K562 (cell line): ENCODE measurements at regions not wholly inside any gene's neighbourhood (a gene's known extent, or its start where the extent isn't known, plus 50 kb on each side); places are given as distances from the start of the nearest gene placed in this dataset.

Source experiments
- ATAC-seq: fragments of 200-7000 bp; cut with Tn5 transposase; 3 replicates; pipeline ENCODE4 v1.9.1; 2020; ENCODE audit warnings: moderate library complexity
- BruUV-seq: library from RNA; stranded (reverse); fragments of 400-500 nt; replicated peaks from 2 replicates; lab custom pipeline; 2021; lab: Mats Ljungman, UMichigan
- CTCF ChIA-PET: fragments of 300-600 bp; formaldehyde crosslinking; extraction: SDS; loops from one replicate; lab custom pipeline; 2021; ENCODE audit warnings: low intra/inter-chr PET ratio; lab: Yijun Ruan, JAX
- POLR2A ChIA-PET: fragments of 300-600, 350-650 bp; sonication (Branson Sonifier 250); formaldehyde crosslinking; extraction: SDS; loops from one replicate; lab custom pipeline; 2021; ENCODE audit warnings: antibody characterized with exemption, inconsistent platforms; lab: Yijun Ruan, JAX
- DNase-seq, 4 experiments: peaks; one replicate each; pipeline versions ENCODE4 v3.0.0 to v3.0.0-alpha.2; 2011 to 2018; ENCODE audit warnings: low spot score in 3 of 4, mixed read lengths in 3 of 4; ENCODE audit errors: extremely low read depth in 1 of 4
- FAIRE-seq: peaks from 2 replicates; lab custom pipeline; 2011; peaks lifted over from hg19 to GRCh38; lab: Jason Lieb, UNC
- H2AFZ ChIP-seq: 2 replicates; pipeline ENCODE4 v1.6.0; 2011; ENCODE audit warnings: low read depth, low read length, control low read depth, inconsistent platforms
- H3K27ac ChIP-seq: fragments of 200-600 bp; 3 replicates; pipeline ENCODE4 v1.8.0; 2011; ENCODE audit warnings: low read depth, mild to moderate bottlenecking, control low read depth, inconsistent platforms, low read length, moderate library complexity, mixed read lengths; ENCODE audit errors: extremely low read depth
- H3K27me3 ChIP-seq, 2 experiments: fragments of 300-600 bp in 1 of 2; 2 replicates in 1 of 2; 3 replicates in 1 of 2; pipeline versions ENCODE4 v1.6.0 to v1.8.0; 2011; ENCODE audit warnings: inconsistent platforms in 2 of 2, low read length in 2 of 2, mild to moderate bottlenecking in 1 of 2, mixed read lengths in 1 of 2, moderate library complexity in 1 of 2; ENCODE audit not compliant: control insufficient read depth in 2 of 2, insufficient read depth in 2 of 2
- H3K36me3 ChIP-seq: fragments of 300-600 bp; 3 replicates; pipeline ENCODE4 v1.8.0; 2011; ENCODE audit warnings: mild to moderate bottlenecking, low read length, inconsistent platforms; ENCODE audit not compliant: control insufficient read depth, insufficient read depth
- H3K4me1 ChIP-seq, 2 experiments: fragments of 200-600 bp in 1 of 2; replicated peaks in 1 of 2; 2 replicates in 1 of 2; 3 replicates in 1 of 2; pipeline versions ENCODE4 v1.5.1 to v1.8.0; 2011; ENCODE audit warnings: inconsistent platforms in 2 of 2, low read length in 2 of 2, mild to moderate bottlenecking in 1 of 2, mixed read lengths in 1 of 2, moderate library complexity in 1 of 2; ENCODE audit not compliant: control insufficient read depth in 2 of 2, insufficient read depth in 2 of 2
- H3K4me2 ChIP-seq: 2 replicates; pipeline ENCODE4 v1.6.1; 2011; ENCODE audit warnings: low read length, control low read depth, inconsistent platforms, mixed read lengths; ENCODE audit not compliant: insufficient read depth
- H3K4me3 ChIP-seq: fragments of 200-600 bp; sonication (generic), shearing (Covaris generic); 2 replicates; pipeline ENCODE4 v1.5.1; 2016; ENCODE audit warnings: control low read depth, inconsistent platforms
- H3K79me2 ChIP-seq: fragments of 200-600 bp; 3 replicates; pipeline ENCODE4 v1.8.0; 2011; ENCODE audit warnings: low read length, inconsistent platforms; ENCODE audit not compliant: control insufficient read depth, insufficient read depth
- H3K9ac ChIP-seq, 2 experiments: 2 replicates each; pipeline versions ENCODE4 v1.6.0 to v1.6.1; 2011; ENCODE audit warnings: low read depth in 2 of 2, low read length in 2 of 2, control low read depth in 1 of 2, inconsistent platforms in 1 of 2, mild to moderate bottlenecking in 1 of 2, mixed read lengths in 1 of 2; ENCODE audit not compliant: insufficient read depth in 1 of 2
- H3K9me1 ChIP-seq: one replicate; pipeline ENCODE4 v1.6.0; 2011; ENCODE audit warnings: inconsistent platforms, mild to moderate bottlenecking, low read length, moderate library complexity; ENCODE audit not compliant: control insufficient read depth, insufficient read depth
- H3K9me3 ChIP-seq: replicated peaks from 2 replicates; pipeline ENCODE4 v1.5.1; 2011; ENCODE audit warnings: low read depth, low read length, inconsistent platforms; ENCODE audit not compliant: control insufficient read depth, insufficient read depth
- H4K20me1 ChIP-seq: replicated peaks from 2 replicates; pipeline ENCODE4 v1.6.1; 2011; ENCODE audit warnings: low read length, inconsistent platforms, mixed read lengths; ENCODE audit not compliant: control insufficient read depth, insufficient read depth
- BRCA1 ChIP-seq, 2 experiments: fragments of 450-650 bp in 1 of 2; sonication (generic) in 1 of 2; formaldehyde crosslinking in 1 of 2; IDR thresholded peaks; 2 replicates each; pipeline versions ENCODE4 v1.5.0 to v1.6.1; 2017 to 2020; ENCODE audit warnings: mild to moderate bottlenecking in 1 of 2, missing genetic modification reagents in 1 of 2
- CCNT2 ChIP-seq: IDR thresholded peaks from 2 replicates; pipeline ENCODE4 v1.6.1; 2011; ENCODE audit warnings: borderline replicate concordance, low read depth, mild to moderate bottlenecking, moderate library complexity, mixed read lengths, low read length; ENCODE audit not compliant: insufficient read length; ENCODE audit errors: extremely low read depth
- NR2C2 ChIP-seq, 2 experiments: fragments of 200-800 bp in 1 of 2; sonication (Bioruptor generic) in 1 of 2; sonication (generic) in 1 of 2; formaldehyde crosslinking in 1 of 2; IDR thresholded peaks; 2 replicates each; pipeline versions ENCODE4 v1.6.1 to v1.8.0; 2016 to 2022; ENCODE audit warnings: mild to moderate bottlenecking in 1 of 2, missing compliant biosample characterization in 1 of 2, missing genetic modification characterization in 1 of 2, missing genetic modification reagents in 1 of 2
- SFPQ ChIP-seq: fragments of 200-400 bp; formaldehyde crosslinking; IDR thresholded peaks from 2 replicates; pipeline ENCODE4 v1.6.1; 2017; ENCODE audit warnings: mild to moderate bottlenecking, low read depth, low read length, moderate library complexity
- ZNF133 ChIP-seq: fragments of 250-450 bp; sonication (Bioruptor Pico); IDR thresholded peaks from 2 replicates; pipeline ENCODE4 v1.4.0; 2020; ENCODE audit warnings: mild to moderate bottlenecking
- ZNF311 ChIP-seq: fragments of 250-450 bp; sonication (Bioruptor Pico); IDR thresholded peaks from 2 replicates; pipeline ENCODE4 v1.4.0; 2020; ENCODE audit warnings: mild to moderate bottlenecking, moderate library complexity
- ZNF766 ChIP-seq: fragments of 200-800 bp; sonication (Bioruptor generic); conservative IDR thresholded peaks from 2 replicates; pipeline ENCODE4 v1.6.1; 2016; ENCODE audit warnings: missing genetic modification characterization, missing compliant biosample characterization
- WGBS: fragments of 100-300 bp; shearing (Covaris generic); methylation state at CpG from one replicate; pipeline ENCODE4 v1.1.6; 2016; ENCODE audit warnings: low coverage, mixed read lengths; ENCODE audit not compliant: insufficient coverage; ENCODE audit errors: missing lambda C conversion rate; 5-methylcytosine and 5-hydroxymethylcytosine counted together
- in situ Hi-C: fragments of 300-500 bp; cut with MboI; formaldehyde crosslinking; loops from 4 replicates; pipeline ENCODE4 v1.15.0; 2018; ENCODE audit warnings: inconsistent platforms, mixed read lengths
- intact Hi-C: fragments of 100-400 bp; cut with micrococcal nuclease; formaldehyde crosslinking; loops from 2 replicates; pipeline ENCODE4 v1.14.2; 2022
- TF ChIP-seq, protein P1 (sequence below): fragments of 250-450 bp; sonication (Bioruptor Pico); IDR thresholded peaks from 2 replicates; pipeline ENCODE4 v1.8.0; 2021; ENCODE audit warnings: mild to moderate bottlenecking, moderate library complexity
- TF ChIP-seq, protein P2 (sequence below): sonication (generic); formaldehyde crosslinking; IDR thresholded peaks from 2 replicates; pipeline ENCODE4 v1.8.0; 2023; ENCODE audit warnings: mild to moderate bottlenecking, missing genetic modification reagents
- TF ChIP-seq, protein P3 (sequence below): sonication (generic); formaldehyde crosslinking; IDR thresholded peaks from 2 replicates; pipeline ENCODE4 v1.8.1; 2022; ENCODE audit warnings: missing genetic modification reagents

DNA sequence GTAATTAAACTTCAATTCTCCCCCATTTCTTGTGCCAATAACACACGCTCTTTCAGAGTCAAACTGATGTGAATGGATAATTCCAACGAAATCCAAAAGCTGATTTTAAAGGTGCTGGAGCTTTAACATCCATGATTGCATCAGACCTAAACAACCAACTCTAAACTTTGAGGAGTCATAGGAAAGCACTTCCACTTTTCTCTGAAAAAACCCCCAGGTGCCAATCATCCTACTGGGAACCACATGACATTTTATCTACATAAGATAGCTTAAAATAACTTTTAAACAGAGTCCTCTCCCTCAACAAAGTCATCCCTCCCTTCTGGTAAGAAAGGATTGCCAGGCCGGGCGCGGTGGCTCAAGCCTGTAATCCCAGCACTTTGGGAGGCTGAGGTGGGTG is 167.7 kb upstream of the PDE10A start:
- CTCF ChIA-PET: interaction anchor here (0.6 kb wide), 1 partner anchor 201 kb away, joined by 4 read pairs; no protein-coding TSS in a partner anchor
- in situ Hi-C loops: no loop called here
- peaks cover 9 to 47% of the 10 kb centered on the region in 2 experiments; a peak in 3 of 5 replicates for H3K27me3 ChIP-seq
- TF ChIP-seq ZNF766 (CRISPR knock-in tag) (peak; percentile 72; the same call in 1 of the 2 replicates), ZNF311 (CRISPR knock-in tag) (no peak), ZNF133 (CRISPR knock-in tag) (no peak), CCNT2 (no peak), SFPQ (no peak), BRCA1 (IDR thresholded peaks at IDR 0.05) (no peak), BRCA1 (CRISPR knock-in tag; IDR thresholded peaks at IDR 0.05) (no peak), NR2C2 (CRISPR knock-in tag; IDR thresholded peaks at IDR 0.05) (no peak), NR2C2 (tag; IDR thresholded peaks at IDR 0.05) (no peak)
- TF ChIP-seq, protein P1, sequence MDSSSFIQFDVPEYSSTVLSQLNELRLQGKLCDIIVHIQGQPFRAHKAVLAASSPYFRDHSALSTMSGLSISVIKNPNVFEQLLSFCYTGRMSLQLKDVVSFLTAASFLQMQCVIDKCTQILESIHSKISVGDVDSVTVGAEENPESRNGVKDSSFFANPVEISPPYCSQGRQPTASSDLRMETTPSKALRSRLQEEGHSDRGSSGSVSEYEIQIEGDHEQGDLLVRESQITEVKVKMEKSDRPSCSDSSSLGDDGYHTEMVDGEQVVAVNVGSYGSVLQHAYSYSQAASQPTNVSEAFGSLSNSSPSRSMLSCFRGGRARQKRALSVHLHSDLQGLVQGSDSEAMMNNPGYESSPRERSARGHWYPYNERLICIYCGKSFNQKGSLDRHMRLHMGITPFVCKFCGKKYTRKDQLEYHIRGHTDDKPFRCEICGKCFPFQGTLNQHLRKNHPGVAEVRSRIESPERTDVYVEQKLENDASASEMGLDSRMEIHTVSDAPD (CRISPR knock-in tag): no peak
- TF ChIP-seq, protein P2, sequence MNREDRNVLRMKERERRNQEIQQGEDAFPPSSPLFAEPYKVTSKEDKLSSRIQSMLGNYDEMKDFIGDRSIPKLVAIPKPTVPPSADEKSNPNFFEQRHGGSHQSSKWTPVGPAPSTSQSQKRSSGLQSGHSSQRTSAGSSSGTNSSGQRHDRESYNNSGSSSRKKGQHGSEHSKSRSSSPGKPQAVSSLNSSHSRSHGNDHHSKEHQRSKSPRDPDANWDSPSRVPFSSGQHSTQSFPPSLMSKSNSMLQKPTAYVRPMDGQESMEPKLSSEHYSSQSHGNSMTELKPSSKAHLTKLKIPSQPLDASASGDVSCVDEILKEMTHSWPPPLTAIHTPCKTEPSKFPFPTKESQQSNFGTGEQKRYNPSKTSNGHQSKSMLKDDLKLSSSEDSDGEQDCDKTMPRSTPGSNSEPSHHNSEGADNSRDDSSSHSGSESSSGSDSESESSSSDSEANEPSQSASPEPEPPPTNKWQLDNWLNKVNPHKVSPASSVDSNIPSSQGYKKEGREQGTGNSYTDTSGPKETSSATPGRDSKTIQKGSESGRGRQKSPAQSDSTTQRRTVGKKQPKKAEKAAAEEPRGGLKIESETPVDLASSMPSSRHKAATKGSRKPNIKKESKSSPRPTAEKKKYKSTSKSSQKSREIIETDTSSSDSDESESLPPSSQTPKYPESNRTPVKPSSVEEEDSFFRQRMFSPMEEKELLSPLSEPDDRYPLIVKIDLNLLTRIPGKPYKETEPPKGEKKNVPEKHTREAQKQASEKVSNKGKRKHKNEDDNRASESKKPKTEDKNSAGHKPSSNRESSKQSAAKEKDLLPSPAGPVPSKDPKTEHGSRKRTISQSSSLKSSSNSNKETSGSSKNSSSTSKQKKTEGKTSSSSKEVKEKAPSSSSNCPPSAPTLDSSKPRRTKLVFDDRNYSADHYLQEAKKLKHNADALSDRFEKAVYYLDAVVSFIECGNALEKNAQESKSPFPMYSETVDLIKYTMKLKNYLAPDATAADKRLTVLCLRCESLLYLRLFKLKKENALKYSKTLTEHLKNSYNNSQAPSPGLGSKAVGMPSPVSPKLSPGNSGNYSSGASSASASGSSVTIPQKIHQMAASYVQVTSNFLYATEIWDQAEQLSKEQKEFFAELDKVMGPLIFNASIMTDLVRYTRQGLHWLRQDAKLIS (CRISPR knock-in tag): no peak
- TF ChIP-seq, protein P3, sequence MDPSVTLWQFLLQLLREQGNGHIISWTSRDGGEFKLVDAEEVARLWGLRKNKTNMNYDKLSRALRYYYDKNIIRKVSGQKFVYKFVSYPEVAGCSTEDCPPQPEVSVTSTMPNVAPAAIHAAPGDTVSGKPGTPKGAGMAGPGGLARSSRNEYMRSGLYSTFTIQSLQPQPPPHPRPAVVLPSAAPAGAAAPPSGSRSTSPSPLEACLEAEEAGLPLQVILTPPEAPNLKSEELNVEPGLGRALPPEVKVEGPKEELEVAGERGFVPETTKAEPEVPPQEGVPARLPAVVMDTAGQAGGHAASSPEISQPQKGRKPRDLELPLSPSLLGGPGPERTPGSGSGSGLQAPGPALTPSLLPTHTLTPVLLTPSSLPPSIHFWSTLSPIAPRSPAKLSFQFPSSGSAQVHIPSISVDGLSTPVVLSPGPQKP (CRISPR knock-in tag): no peak

More for the DNA sequence above, 167.7 kb upstream of the PDE10A start:
- intact Hi-C loops: no loop called here
- Histone ChIP-seq H2AFZ (no peak overlapping the region), H3K79me2 (no peaks in the 10 kb centered on the region), H3K4me1 (no peaks in the 10 kb centered on the region; a peak in 1 of 5 replicates), H3K4me2 (no peak overlapping the region), H4K20me1 (no peaks in the 10 kb centered on the region; the same call in 1 of the 2 replicates), H3K9ac (no peak overlapping the region), H3K4me3 (no peak overlapping the region), H3K36me3 (no peaks in the 10 kb centered on the region), H3K9me1 (no peaks in the 10 kb centered on the region), H3K27ac (no peak overlapping the region), H3K9me3 (no peaks in the 10 kb centered on the region)
- 1% methylated on average over 5 of the region's 5 CpGs for WGBS
- no peak for FAIRE-seq
- no peak for ATAC-seq
- POLR2A ChIA-PET: interaction anchor here (1.1 kb wide), 1 partner anchor 16 kb away, joined by 3 read pairs; no protein-coding TSS in a partner anchor
- no TSS peak for BruUV-seq
- no peak for DNase-seq
